ENCODE measurements at regions not wholly inside any gene's neighbourhood (a gene's known extent, or its start where the extent isn't known, plus 50 kb on each side); places are given as distances from the start of the nearest gene placed in this dataset.

- no peak for DNase-seq
Observed at GRCh38 chr12:130017591-130018449, 114.0 kb upstream of the TMEM132D start.

- DNase-seq = no peak
Observed at GRCh38 chr12:130018614-130019013, 114.8 kb upstream of the TMEM132D start.

GRCh38 chr12:130026608-130027176, 122.9 kb upstream of the TMEM132D start:
- DNase-seq = peak; percentile 6

- DNase-seq = no peak
Observed at GRCh38 chr12:130027798-130028197, 124.0 kb upstream of the TMEM132D start.

- no peak for DNase-seq
Observed at GRCh38 chr12:130029151-130029550, 125.3 kb upstream of the TMEM132D start.

GRCh38 chr12:130031041-130031440, 127.2 kb upstream of the TMEM132D start:
- DNase-seq = no peak

- peak; percentile 36 for DNase-seq
Observed at GRCh38 chr12:130031571-130032189, 127.9 kb upstream of the TMEM132D start.

- DNase-seq = peak; percentile 5
Observed at GRCh38 chr12:130041983-130042812, 120.1 kb upstream of the FZD10 start.

GRCh38 chr12:130043685-130044406, 118.4 kb upstream of the FZD10 start:
- no peak for DNase-seq

GRCh38 chr12:130044991-130045621, 117.2 kb upstream of the FZD10 start:
- DNase-seq = no peak

GRCh38 chr12:130049666-130050065, 112.6 kb upstream of the FZD10 start:
- no peak for DNase-seq

- no peak for DNase-seq
Observed at GRCh38 chr12:130051900-130052299, 110.4 kb upstream of the FZD10 start.

GRCh38 chr12:130053651-130054069, 108.6 kb upstream of the FZD10 start:
- no peak for DNase-seq

- no peak for DNase-seq
Observed at GRCh38 chr12:130054803-130055202, 107.5 kb upstream of the FZD10 start.

- DNase-seq = no peak
Observed at GRCh38 chr12:130058926-130059472, 103.3 kb upstream of the FZD10 start.

GRCh38 chr12:130063866-130064265, 98.4 kb upstream of the FZD10 start:
- DNase-seq = no peak

GRCh38 chr12:130064999-130065398, 97.3 kb upstream of the FZD10 start:
- no peak for DNase-seq

GRCh38 chr12:130066742-130067141, 95.5 kb upstream of the FZD10 start:
- no peak for DNase-seq

- DNase-seq = no peak
Observed at GRCh38 chr12:130068741-130069140, 93.5 kb upstream of the FZD10 start.

GRCh38 chr12:130070126-130070611, 92.1 kb upstream of the FZD10 start:
- no peak for DNase-seq

GRCh38 chr12:130073721-130074120, 88.5 kb upstream of the FZD10 start:
- DNase-seq = no peak
